Mesenchymal stem cell (in vitro differentiated cells and primary cell): ENCODE measurements at regions not wholly inside any gene's neighbourhood (a gene's known extent, or its start where the extent isn't known, plus 50 kb on each side); places are given as distances from the start of the nearest gene placed in this dataset.

Source experiments
- DNase-seq: peaks from one replicate; pipeline ENCODE4 v3.0.0-alpha.2; 2013
- H2AFZ ChIP-seq: one replicate; pipeline ENCODE4 v1.6.1; 2013; ENCODE audit warnings: low read depth, mild to moderate bottlenecking, control low read depth, inconsistent platforms, low read length, moderate library complexity
- H2AK5ac ChIP-seq: 2 replicates; pipeline ENCODE4 v1.6.1; 2013; ENCODE audit warnings: low read length, moderate library complexity, mild to moderate bottlenecking, inconsistent platforms; ENCODE audit not compliant: severe bottlenecking
- H2BK120ac ChIP-seq: one replicate; pipeline ENCODE4 v1.6.1; 2013; ENCODE audit warnings: low read depth, mild to moderate bottlenecking, inconsistent platforms, low read length, moderate library complexity
- H2BK12ac ChIP-seq, 2 experiments: one replicate each; pipeline ENCODE4 v1.6.1; 2013; ENCODE audit warnings: inconsistent platforms in 2 of 2, low read length in 2 of 2, mild to moderate bottlenecking in 2 of 2, moderate library complexity in 2 of 2, control low read depth in 1 of 2
- H2BK15ac ChIP-seq: one replicate; pipeline ENCODE4 v1.6.1; 2013; ENCODE audit warnings: mild to moderate bottlenecking, low read depth, inconsistent platforms; ENCODE audit not compliant: poor library complexity, severe bottlenecking
- H2BK5ac ChIP-seq: 2 replicates; pipeline ENCODE4 v1.6.1; 2013; ENCODE audit warnings: low read depth, mild to moderate bottlenecking, low read length, control low read depth, inconsistent platforms; ENCODE audit not compliant: poor library complexity, severe bottlenecking
- H3K14ac ChIP-seq, 2 experiments: one replicate each; pipeline ENCODE4 v1.6.1; 2013; ENCODE audit warnings: inconsistent platforms in 2 of 2, low read length in 2 of 2, control low read depth in 1 of 2, mild to moderate bottlenecking in 1 of 2, moderate library complexity in 1 of 2
- H3K18ac ChIP-seq, 2 experiments: one replicate each; pipeline ENCODE4 v1.6.1; 2013; ENCODE audit warnings: inconsistent platforms in 2 of 2, low read length in 2 of 2, control low read depth in 1 of 2, low read depth in 1 of 2, mild to moderate bottlenecking in 1 of 2
- H3K23ac ChIP-seq, 2 experiments: one replicate each; pipeline ENCODE4 v1.6.1; 2013; ENCODE audit warnings: inconsistent platforms in 2 of 2, low read length in 2 of 2, mild to moderate bottlenecking in 2 of 2, moderate library complexity in 2 of 2, control low read depth in 1 of 2
- H3K27ac ChIP-seq: 2 replicates; pipeline ENCODE4 v1.5.1; 2013; ENCODE audit warnings: mild to moderate bottlenecking, moderate library complexity, low read length, control low read depth, inconsistent platforms; ENCODE audit not compliant: poor library complexity, severe bottlenecking
- H3K27me3 ChIP-seq, 2 experiments: 2 replicates each; pipeline versions ENCODE4 v1.6.1 to v1.7.0; 2013; ENCODE audit warnings: low read length in 2 of 2, mild to moderate bottlenecking in 2 of 2, moderate library complexity in 2 of 2, control low read depth in 1 of 2, inconsistent platforms in 1 of 2; ENCODE audit not compliant: control insufficient read depth in 1 of 2, insufficient read depth in 1 of 2
- H3K36me3 ChIP-seq, 2 experiments: 2 replicates each; pipeline versions ENCODE4 v1.6.1 to v1.7.0; 2013; ENCODE audit warnings: low read length in 2 of 2, control low read depth in 1 of 2, inconsistent platforms in 1 of 2, low read depth in 1 of 2, mild to moderate bottlenecking in 1 of 2; ENCODE audit not compliant: insufficient read depth in 2 of 2, control insufficient read depth in 1 of 2
- H3K4ac ChIP-seq, 2 experiments: one replicate each; pipeline ENCODE4 v1.6.1; 2013; ENCODE audit warnings: inconsistent platforms in 2 of 2, low read length in 2 of 2, mild to moderate bottlenecking in 2 of 2, moderate library complexity in 2 of 2, control low read depth in 1 of 2, low read depth in 1 of 2
- H3K4me1 ChIP-seq: 2 replicates; pipeline ENCODE4 v1.6.1; 2013; ENCODE audit warnings: low read depth, low read length, control low read depth; ENCODE audit not compliant: control insufficient read depth, insufficient read depth
- H3K4me2 ChIP-seq: 2 replicates; pipeline ENCODE4 v1.6.1; 2013; ENCODE audit warnings: low read length, mild to moderate bottlenecking, inconsistent platforms; ENCODE audit not compliant: poor library complexity, severe bottlenecking
- H3K4me3 ChIP-seq, 2 experiments: 2 replicates each; pipeline versions ENCODE4 v1.5.1 to v1.7.0; 2013; ENCODE audit warnings: low read length in 2 of 2, mild to moderate bottlenecking in 2 of 2, control low read depth in 1 of 2, low read depth in 1 of 2; ENCODE audit not compliant: insufficient read depth in 1 of 2
- H3K79me1 ChIP-seq: replicated peaks from 2 replicates; pipeline ENCODE4 v1.6.1; 2013; ENCODE audit warnings: mild to moderate bottlenecking, control low read depth, low read length, inconsistent platforms; ENCODE audit not compliant: poor library complexity, severe bottlenecking
- H3K9ac ChIP-seq: 2 replicates; pipeline ENCODE4 v1.7.0; 2013; ENCODE audit warnings: mild to moderate bottlenecking, low read length, moderate library complexity
- H3K9me3 ChIP-seq: 2 replicates; pipeline ENCODE4 v1.7.0; 2013; ENCODE audit warnings: mild to moderate bottlenecking, low read length; ENCODE audit not compliant: control insufficient read depth
- H4K8ac ChIP-seq: one replicate; pipeline ENCODE4 v1.6.1; 2013; ENCODE audit warnings: inconsistent platforms, mild to moderate bottlenecking, low read length, moderate library complexity
- H4K91ac ChIP-seq: one replicate; pipeline ENCODE4 v1.6.1; 2013; ENCODE audit warnings: mild to moderate bottlenecking, low read length, inconsistent platforms
- WGBS: methylation state at CpG from one replicate; pipeline ENCODE4 v1.1.7; 2013; ENCODE audit warnings: mixed read lengths; 5-methylcytosine and 5-hydroxymethylcytosine counted together

DNA sequence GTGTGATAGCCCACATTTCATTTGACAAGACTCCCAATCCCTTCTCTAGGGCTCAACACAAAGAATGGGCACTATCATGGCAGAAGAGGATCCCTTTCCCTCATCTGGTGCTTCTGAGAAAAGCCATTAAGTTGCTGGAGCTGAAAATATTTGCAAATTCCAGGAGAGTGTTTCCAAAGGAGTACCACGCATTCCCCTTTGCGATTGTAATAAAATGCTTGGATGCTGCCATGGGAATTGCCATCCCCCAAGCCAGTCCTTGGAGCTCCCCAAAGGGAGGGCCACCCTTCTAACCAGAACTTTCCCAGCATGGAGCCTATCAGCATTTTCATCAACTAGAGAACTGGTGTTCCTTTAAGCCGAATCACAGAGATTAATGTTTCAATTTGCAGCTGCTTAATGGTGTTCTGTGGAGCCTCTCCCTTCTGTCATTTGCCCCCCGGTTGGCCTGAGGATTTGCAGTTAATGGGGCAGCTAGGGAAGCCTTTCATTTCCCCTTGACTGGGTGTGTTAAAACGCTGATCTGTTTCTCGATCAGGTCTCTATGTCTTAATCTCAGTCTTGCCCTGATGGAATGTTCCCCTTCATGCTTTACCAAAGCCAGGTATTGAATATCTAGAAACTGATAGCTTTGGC, 133.0 kb downstream of the ENC1 start:
- Histone ChIP-seq H2BK12ac (peak overlapping the region in 1 of 2 experiments; percentile 24), H3K4me1 (peaks cover 3% of the 10 kb centered on the region), H3K27me3 (no peaks in the 10 kb centered on the region), H3K18ac (peak overlapping the region in 1 of 2 experiments; percentile 43), H3K9me3 (no peaks in the 10 kb centered on the region), H3K36me3 (no peaks in the 10 kb centered on the region), H3K27ac (no peak overlapping the region), H3K4me3 (no peak overlapping the region), H3K79me1 (no peaks in the 10 kb centered on the region), H3K23ac (no peak overlapping the region), H3K14ac (no peak overlapping the region), H2BK120ac (no peak overlapping the region), H2BK15ac (no peak overlapping the region), H2AK5ac (no peak overlapping the region), H4K8ac (no peak overlapping the region), H3K4me2 (no peak overlapping the region), H3K9ac (no peak overlapping the region), H2BK5ac (no peak overlapping the region), H3K4ac (no peak overlapping the region), H2AFZ (no peak overlapping the region), H4K91ac (no peak overlapping the region)
- DNase-seq: no peak
- 48% methylated on average over 6 of the region's 6 CpGs for WGBS

GRCh38 chr5:74506119-74506518, 134.4 kb downstream of the ENC1 start:
- Histone ChIP-seq H3K79me1 (no peaks in the 10 kb centered on the region), H3K36me3 (no peaks in the 10 kb centered on the region), H2AK5ac (no peak overlapping the region), H3K9me3 (no peaks in the 10 kb centered on the region), H2BK5ac (no peak overlapping the region), H2BK15ac (no peak overlapping the region), H3K4me1 (peaks cover 5% of the 10 kb centered on the region), H3K4ac (no peak overlapping the region), H4K8ac (no peak overlapping the region), H2BK120ac (no peak overlapping the region), H3K23ac (no peak overlapping the region), H3K4me2 (no peak overlapping the region), H3K14ac (no peak overlapping the region), H2BK12ac (no peak overlapping the region), H4K91ac (no peak overlapping the region), H3K9ac (no peak overlapping the region), H3K27ac (no peak overlapping the region), H2AFZ (no peak overlapping the region), H3K18ac (no peak overlapping the region), H3K4me3 (no peak overlapping the region), H3K27me3 (no peaks in the 10 kb centered on the region)
- no peak for DNase-seq
- 90% methylated on average over 8 of the region's 8 CpGs for WGBS

DNA sequence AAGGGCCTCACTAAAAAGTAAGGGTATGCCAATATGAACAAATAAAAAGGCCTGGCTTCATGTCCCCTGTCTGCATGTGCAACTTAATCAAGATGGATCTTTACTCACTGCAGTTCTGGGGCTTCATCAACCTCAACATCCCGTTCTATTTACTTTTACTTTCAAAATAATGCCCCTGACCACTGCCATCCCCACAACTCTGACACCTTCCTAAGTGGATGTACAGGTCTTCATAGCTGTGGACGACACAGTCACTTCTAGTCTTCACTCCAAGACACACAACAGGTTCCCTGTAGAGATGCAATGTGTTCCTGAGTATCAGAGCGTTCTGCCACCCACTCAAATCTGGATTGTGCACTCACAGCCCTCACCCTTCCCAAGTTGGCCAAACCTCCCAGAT, 136.1 kb downstream of the ENC1 start:
- Histone ChIP-seq H2BK15ac (no peak overlapping the region), H2AK5ac (no peak overlapping the region), H3K36me3 (no peaks in the 10 kb centered on the region), H2BK12ac (peak overlapping the region in 1 of 2 experiments; percentile 47), H4K8ac (no peak overlapping the region), H3K4me3 (no peak overlapping the region), H2AFZ (no peak overlapping the region), H3K9ac (no peak overlapping the region), H2BK5ac (no peak overlapping the region), H3K27ac (no peak overlapping the region), H3K4ac (no peak overlapping the region), H3K9me3 (no peaks in the 10 kb centered on the region), H3K4me2 (no peak overlapping the region), H3K18ac (no peak overlapping the region), H3K79me1 (no peaks in the 10 kb centered on the region), H3K14ac (no peak overlapping the region), H3K23ac (no peak overlapping the region), H2BK120ac (no peak overlapping the region), H4K91ac (no peak overlapping the region), H3K27me3 (no peaks in the 10 kb centered on the region), H3K4me1 (peaks cover 8% of the 10 kb centered on the region)
- WGBS: 94% methylated on average over 2 of the region's 3 CpGs
- no peak for DNase-seq

GRCh38 chr5:74502479-74502950, 138.0 kb downstream of the ENC1 start:
- H3K23ac ChIP-seq: no peak overlapping the region
- no peak overlapping the region for H3K4me3 ChIP-seq
- H2BK15ac ChIP-seq: no peak overlapping the region
- H3K4ac ChIP-seq: no peak overlapping the region
- no peak overlapping the region for H2BK120ac ChIP-seq
- H3K9ac ChIP-seq: no peak overlapping the region
- DNase-seq: no peak
- no peak overlapping the region for H3K4me2 ChIP-seq
- H3K18ac ChIP-seq: no peak overlapping the region
- no peak overlapping the region for H2BK12ac ChIP-seq
- no peak overlapping the region for H3K14ac ChIP-seq
- H3K9me3 ChIP-seq: no peaks in the 10 kb centered on the region
- WGBS: 19% methylated on average over 2 of the region's 3 CpGs
- H2BK5ac ChIP-seq: no peak overlapping the region
- H4K8ac ChIP-seq: no peak overlapping the region
- no peaks in the 10 kb centered on the region for H3K36me3 ChIP-seq
- H2AK5ac ChIP-seq: no peak overlapping the region
- no peak overlapping the region for H2AFZ ChIP-seq
- H3K27me3 ChIP-seq: no peaks in the 10 kb centered on the region
- peaks cover 7% of the 10 kb centered on the region for H3K4me1 ChIP-seq
- no peaks in the 10 kb centered on the region for H3K79me1 ChIP-seq
- H3K27ac ChIP-seq: no peak overlapping the region
- no peak overlapping the region for H4K91ac ChIP-seq
